CD4-positive, alpha-beta T cell (primary cell): ENCODE measurements at regions not wholly inside any gene's neighbourhood (a gene's known extent, or its start where the extent isn't known, plus 50 kb on each side); places are given as distances from the start of the nearest gene placed in this dataset.

Experiments
- ATAC-seq: fragments of 200-7000 bp; cut with Tn5 transposase; one replicate; pipeline ENCODE4 v1.10.0; 2022; ENCODE audit warnings: mild to moderate bottlenecking; ENCODE audit not compliant: poor library complexity
- CTCF ChIA-PET: fragments of 350-600 bp; sonication (Branson Sonifier 250); formaldehyde crosslinking; loops from one replicate; lab custom pipeline; 2021; ENCODE audit warnings: antibody characterized with exemption, inconsistent platforms; lab: Charles Lee
- POLR2A ChIA-PET: fragments of 350-600 bp; sonication (Branson Sonifier 250); formaldehyde crosslinking; loops from one replicate; lab custom pipeline; 2021; ENCODE audit warnings: antibody characterized with exemption, inconsistent platforms; lab: Charles Lee
- DNase-seq, 14 experiments: peaks; one replicate each; pipeline ENCODE4 v3.0.0-alpha.2; 2013 to 2020; ENCODE audit warnings: mixed read lengths in 2 of 14
- H3K27ac ChIP-seq, 2 donors: one replicate each; pipeline versions ENCODE4 v1.5.1 to v1.7.0; 2013; ENCODE audit warnings: low read length in 2 of 2, low read depth in 1 of 2, mild to moderate bottlenecking in 1 of 2
- H3K27me3 ChIP-seq, 2 experiments: 1 replicate in 1 of 2; 2 replicates in 1 of 2; pipeline versions ENCODE4 v1.6.1 to v1.7.0; 2013; ENCODE audit warnings: low read length in 2 of 2, control low read depth in 1 of 2, mild to moderate bottlenecking in 1 of 2, moderate library complexity in 1 of 2; ENCODE audit not compliant: insufficient read depth in 2 of 2, control insufficient read depth in 1 of 2
- H3K36me3 ChIP-seq: one replicate; pipeline ENCODE4 v1.6.1; 2013; ENCODE audit warnings: low read length, control low read depth; ENCODE audit not compliant: insufficient read depth
- H3K4me1 ChIP-seq: one replicate; pipeline ENCODE4 v1.6.1; 2013; ENCODE audit warnings: low read length, control low read depth; ENCODE audit not compliant: insufficient read depth
- H3K4me3 ChIP-seq: one replicate; pipeline ENCODE4 v1.5.1; 2013; ENCODE audit warnings: mild to moderate bottlenecking, low read length, moderate library complexity
- H3K9me3 ChIP-seq, 2 experiments: 1 replicate in 1 of 2; 2 replicates in 1 of 2; pipeline versions ENCODE4 v1.6.1 to v1.7.0; 2013; ENCODE audit warnings: low read length in 2 of 2, mild to moderate bottlenecking in 2 of 2, control low read depth in 1 of 2, moderate library complexity in 1 of 2; ENCODE audit not compliant: control insufficient read depth in 1 of 2, insufficient read depth in 1 of 2
- H3K27ac Mint-ChIP-seq: one replicate; pipeline ENCODE4 v1.8.0; 2020; ENCODE audit warnings: mixed read lengths
- H3K27me3 Mint-ChIP-seq: one replicate; pipeline ENCODE4 v1.8.0; 2021; ENCODE audit warnings: mixed read lengths
- H3K36me3 Mint-ChIP-seq: one replicate; pipeline ENCODE4 v1.8.0; 2021; ENCODE audit warnings: low read depth, mixed read lengths
- H3K4me1 Mint-ChIP-seq: one replicate; pipeline ENCODE4 v1.8.0; 2021; ENCODE audit warnings: low read depth, mixed read lengths
- H3K4me3 Mint-ChIP-seq: one replicate; pipeline ENCODE4 v1.8.0; 2020; ENCODE audit warnings: mild to moderate bottlenecking, mixed read lengths
- H3K9me3 Mint-ChIP-seq: one replicate; pipeline ENCODE4 v1.8.0; 2020; ENCODE audit warnings: mixed read lengths
- intact Hi-C, 2 experiments: fragments of 100-400 bp; cut with DNase I in 1 of 2; cut with micrococcal nuclease in 1 of 2; formaldehyde crosslinking; loops; one replicate each; pipeline versions ENCODE4 v1.15.1 to v1.9.0; 2023 to 2025; cut with DNase I, micrococcal nuclease
- TF ChIP-seq, protein P1 (sequence below): fragments of 200-600 bp; IDR thresholded peaks from one replicate; pipeline ENCODE4 v1.8.0; 2022; ENCODE audit warnings: antibody characterized with exemption, mild to moderate bottlenecking

DNA sequence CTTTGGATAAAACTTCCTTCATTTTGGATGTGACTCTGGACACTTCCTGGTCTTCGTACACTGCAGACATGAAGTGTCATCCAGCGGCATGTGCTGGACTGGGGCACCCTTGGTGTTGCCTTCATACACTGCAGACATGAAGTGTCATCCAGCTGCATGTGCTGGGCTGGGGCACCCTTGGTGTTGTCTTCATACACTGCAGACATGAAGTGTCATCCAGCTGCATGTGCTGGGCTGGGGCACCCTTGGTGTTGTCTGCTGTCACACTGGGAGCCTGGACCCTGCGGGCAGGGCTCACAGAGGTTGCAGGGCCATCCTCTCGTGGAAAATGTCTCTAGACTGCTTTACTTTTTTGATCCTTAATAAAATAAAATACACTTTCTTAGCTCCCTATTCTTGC is 771.4 kb downstream of the BRD1 start:
- Histone ChIP-seq H3K4me3 (no peak overlapping the region), H3K9me3 (peaks cover 0 to 5% of the 10 kb centered on the region in 2 experiments), H3K36me3 (no peaks in the 10 kb centered on the region), H3K4me1 (peaks cover 7% of the 10 kb centered on the region), H3K27ac (no peak overlapping the region), H3K27me3 (peaks cover 0 to 2% of the 10 kb centered on the region in 2 experiments)
- intact Hi-C loops = loop anchor here in 1 of 2 experiments (10.0 kb wide), 1 partner anchor 668 kb away; no protein-coding TSS in a partner anchor
- no peak overlapping the region for H3K4me3 Mint-ChIP-seq
- H3K27ac Mint-ChIP-seq = no peak overlapping the region
- H3K27me3 Mint-ChIP-seq = peaks cover 28% of the 10 kb centered on the region
- DNase-seq (no peak), ATAC-seq (no peak)
- no peaks in the 10 kb centered on the region for H3K9me3 Mint-ChIP-seq
- CTCF ChIA-PET = no interaction called here
- POLR2A ChIA-PET = no interaction called here
- H3K36me3 Mint-ChIP-seq = no peaks in the 10 kb centered on the region
- TF ChIP-seq, protein P1, sequence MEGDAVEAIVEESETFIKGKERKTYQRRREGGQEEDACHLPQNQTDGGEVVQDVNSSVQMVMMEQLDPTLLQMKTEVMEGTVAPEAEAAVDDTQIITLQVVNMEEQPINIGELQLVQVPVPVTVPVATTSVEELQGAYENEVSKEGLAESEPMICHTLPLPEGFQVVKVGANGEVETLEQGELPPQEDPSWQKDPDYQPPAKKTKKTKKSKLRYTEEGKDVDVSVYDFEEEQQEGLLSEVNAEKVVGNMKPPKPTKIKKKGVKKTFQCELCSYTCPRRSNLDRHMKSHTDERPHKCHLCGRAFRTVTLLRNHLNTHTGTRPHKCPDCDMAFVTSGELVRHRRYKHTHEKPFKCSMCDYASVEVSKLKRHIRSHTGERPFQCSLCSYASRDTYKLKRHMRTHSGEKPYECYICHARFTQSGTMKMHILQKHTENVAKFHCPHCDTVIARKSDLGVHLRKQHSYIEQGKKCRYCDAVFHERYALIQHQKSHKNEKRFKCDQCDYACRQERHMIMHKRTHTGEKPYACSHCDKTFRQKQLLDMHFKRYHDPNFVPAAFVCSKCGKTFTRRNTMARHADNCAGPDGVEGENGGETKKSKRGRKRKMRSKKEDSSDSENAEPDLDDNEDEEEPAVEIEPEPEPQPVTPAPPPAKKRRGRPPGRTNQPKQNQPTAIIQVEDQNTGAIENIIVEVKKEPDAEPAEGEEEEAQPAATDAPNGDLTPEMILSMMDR = no peak
- no peaks in the 10 kb centered on the region for H3K4me1 Mint-ChIP-seq

DNA sequence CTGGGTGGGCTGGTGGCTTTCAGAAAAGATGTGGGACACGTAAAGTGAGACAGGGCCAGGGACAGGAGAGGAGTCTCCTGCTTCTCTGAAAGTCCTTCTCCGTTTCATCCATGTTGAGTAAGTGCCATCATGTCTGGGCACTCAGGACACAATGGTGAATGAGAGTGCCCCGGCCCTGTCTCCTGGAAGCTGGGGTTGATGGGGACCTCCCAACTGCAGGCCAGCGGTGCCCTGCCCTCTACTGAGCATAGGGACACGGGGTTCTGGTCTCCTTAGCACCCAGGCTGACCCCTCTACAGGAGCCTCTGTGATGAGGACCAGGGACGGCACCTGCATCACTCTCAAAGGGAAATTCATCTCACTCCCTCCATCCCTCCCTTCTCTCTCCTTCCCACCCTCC is 772.3 kb downstream of the BRD1 start:
- POLR2A ChIA-PET = no interaction called here
- no peaks in the 10 kb centered on the region for H3K36me3 Mint-ChIP-seq
- ATAC-seq = no peak
- H3K4me3 Mint-ChIP-seq = no peak overlapping the region
- no peak for DNase-seq
- CTCF ChIA-PET = no interaction called here
- no peaks in the 10 kb centered on the region for H3K4me1 Mint-ChIP-seq
- no peaks in the 10 kb centered on the region for H3K9me3 Mint-ChIP-seq
- no peak overlapping the region for H3K4me3 ChIP-seq
- TF ChIP-seq, protein P1 = no peak
- H3K27ac ChIP-seq = no peak overlapping the region
- H3K27me3 Mint-ChIP-seq = peaks cover 23% of the 10 kb centered on the region
- H3K4me1 ChIP-seq = peaks cover 7% of the 10 kb centered on the region
- peaks cover 0 to 2% of the 10 kb centered on the region in 2 experiments for H3K27me3 ChIP-seq
- peaks cover 0 to 5% of the 10 kb centered on the region in 2 experiments for H3K9me3 ChIP-seq
- intact Hi-C loops = loop anchor here in 1 of 2 experiments (10.0 kb wide), 1 partner anchor 669 kb away; no protein-coding TSS in a partner anchor
- H3K36me3 ChIP-seq = no peaks in the 10 kb centered on the region
- H3K27ac Mint-ChIP-seq = no peak overlapping the region

DNA sequence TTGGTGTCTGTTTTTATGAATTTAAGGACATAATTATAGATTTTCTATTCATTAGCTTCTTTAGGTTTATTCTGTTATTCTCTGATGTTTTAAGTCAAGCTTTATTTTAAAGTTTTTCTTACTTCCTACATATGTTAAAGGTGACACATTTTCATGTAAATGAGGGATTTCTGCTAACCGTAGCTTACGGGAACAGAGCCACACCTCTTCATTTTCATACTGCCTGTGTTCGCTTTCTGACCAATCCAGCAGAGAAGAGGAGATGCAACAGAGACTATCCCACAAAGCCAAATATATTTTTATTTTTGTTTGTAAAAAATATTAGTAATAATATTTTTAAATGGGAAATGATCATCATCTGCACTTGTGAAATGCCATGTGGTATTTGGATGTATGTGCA is 774.1 kb downstream of the BRD1 start:
- peaks cover 0 to 5% of the 10 kb centered on the region in 2 experiments for H3K9me3 ChIP-seq
- Mint-ChIP-seq H3K27me3 (peaks cover 15% of the 10 kb centered on the region), H3K27ac (no peak overlapping the region), H3K4me1 (no peaks in the 10 kb centered on the region), H3K9me3 (no peaks in the 10 kb centered on the region), H3K4me3 (no peak overlapping the region), H3K36me3 (no peaks in the 10 kb centered on the region)
- ATAC-seq (no peak), DNase-seq (no peak)
- CTCF ChIA-PET = no interaction called here
- H3K27ac ChIP-seq = no peak overlapping the region
- no peaks in the 10 kb centered on the region for H3K27me3 ChIP-seq
- H3K4me1 ChIP-seq = peaks cover 7% of the 10 kb centered on the region
- TF ChIP-seq, protein P1 = no peak
- POLR2A ChIA-PET = no interaction called here
- intact Hi-C loops = loop anchor here in 1 of 2 experiments (10.0 kb wide), 1 partner anchor 671 kb away; no protein-coding TSS in a partner anchor
- no peaks in the 10 kb centered on the region for H3K36me3 ChIP-seq
- no peak overlapping the region for H3K4me3 ChIP-seq
